Osteoblast (primary cell): ENCODE measurements at regions not wholly inside any gene's neighbourhood (a gene's known extent, or its start where the extent isn't known, plus 50 kb on each side); places are given as distances from the start of the nearest gene placed in this dataset.
"Not testable (repeated sequence)": the region's sequence is repeated elsewhere in the genome, so short reads cannot be mapped to it uniquely, and the experiment has no call there.

ENCODE experiments used
- DNase-seq: peaks from one replicate; pipeline ENCODE4 v3.0.0; 2011; ENCODE audit warnings: low spot score, mixed read lengths; ENCODE audit not compliant: insufficient read length; ENCODE audit errors: missing footprints
- H2AFZ ChIP-seq: 2 replicates; pipeline ENCODE4 v1.6.0; 2011; ENCODE audit warnings: mild to moderate bottlenecking, low read length
- H3K27ac ChIP-seq: 2 replicates; pipeline ENCODE4 v1.5.1; 2011; ENCODE audit warnings: mild to moderate bottlenecking, low read depth, low read length, moderate library complexity
- H3K27me3 ChIP-seq: 2 replicates; pipeline ENCODE4 v1.6.0; 2012; ENCODE audit warnings: mild to moderate bottlenecking, control low read depth, inconsistent platforms, low read length, moderate library complexity; ENCODE audit not compliant: insufficient read depth
- H3K36me3 ChIP-seq: 2 replicates; pipeline ENCODE4 v1.5.1; 2011; ENCODE audit warnings: mild to moderate bottlenecking, low read length, control low read depth, moderate library complexity; ENCODE audit not compliant: insufficient read depth
- H3K4me1 ChIP-seq: 2 replicates; pipeline ENCODE4 v1.5.1; 2011; ENCODE audit warnings: mild to moderate bottlenecking, low read length, control low read depth, moderate library complexity; ENCODE audit not compliant: insufficient read depth
- H3K4me2 ChIP-seq: 2 replicates; pipeline ENCODE4 v1.6.0; 2011; ENCODE audit warnings: mild to moderate bottlenecking, low read length; ENCODE audit not compliant: insufficient read depth
- H3K4me3 ChIP-seq: fragments of 200-600 bp; sonication (generic); 3 replicates; pipeline ENCODE4 v1.5.1; 2012; ENCODE audit warnings: mild to moderate bottlenecking, low read length, inconsistent platforms; ENCODE audit not compliant: insufficient read depth
- H3K79me2 ChIP-seq: 2 replicates; pipeline ENCODE4 v1.6.0; 2012; ENCODE audit warnings: mild to moderate bottlenecking, low read length, control low read depth, inconsistent platforms; ENCODE audit not compliant: insufficient read depth
- H3K9me3 ChIP-seq: 2 replicates; pipeline ENCODE4 v1.5.1; 2011; ENCODE audit warnings: low read depth, low read length, control low read depth
- H4K20me1 ChIP-seq: 2 replicates; pipeline ENCODE4 v1.6.0; 2012; ENCODE audit warnings: mild to moderate bottlenecking, low read length, control low read depth; ENCODE audit not compliant: insufficient read depth
- CTCF ChIP-seq: IDR thresholded peaks from 2 replicates; pipeline ENCODE4 v1.5.1; 2011; ENCODE audit warnings: mild to moderate bottlenecking, low read depth, low read length, moderate library complexity; ENCODE audit errors: extremely low read depth

- H3K27me3 ChIP-seq = no peaks in the 10 kb centered on the region
- H4K20me1 ChIP-seq = no peaks in the 10 kb centered on the region
- H3K79me2 ChIP-seq = no peaks in the 10 kb centered on the region
- peak overlapping the region; percentile 78 for H2AFZ ChIP-seq
- no peak overlapping the region for H3K4me3 ChIP-seq
- TF ChIP-seq CTCF = no peak
- peak overlapping the region; percentile 92 for H3K27ac ChIP-seq
- peak overlapping the region; percentile 26 for H3K4me2 ChIP-seq
- no peaks in the 10 kb centered on the region for H3K9me3 ChIP-seq
- H3K4me1 ChIP-seq = peaks cover 43% of the 10 kb centered on the region
- no peaks in the 10 kb centered on the region for H3K36me3 ChIP-seq
- DNase-seq = peak; percentile 85
Measured at GRCh38 chr5:17129093-17129849, 88.2 kb upstream of the BASP1 start.

GRCh38 chr5:17130302-17130701 is 87.1 kb upstream of the BASP1 start:
- not testable (repeated sequence) for DNase-seq
- H3K4me1 ChIP-seq = peaks cover 36% of the 10 kb centered on the region

GRCh38 chr5:17132444-17133083 is 84.9 kb upstream of the BASP1 start:
- Histone ChIP-seq H3K4me1 (peaks cover 29% of the 10 kb centered on the region), H3K4me3 (no peak overlapping the region), H3K79me2 (no peaks in the 10 kb centered on the region), H2AFZ (peak overlapping the region; percentile 69), H3K36me3 (no peaks in the 10 kb centered on the region), H3K27me3 (no peaks in the 10 kb centered on the region), H4K20me1 (no peaks in the 10 kb centered on the region), H3K9me3 (no peaks in the 10 kb centered on the region), H3K4me2 (no peak overlapping the region), H3K27ac (no peak overlapping the region)
- peak; percentile 62 for TF ChIP-seq CTCF
- peak; percentile 87 for DNase-seq

More at GRCh38 chr5:17130302-17130701, 87.1 kb upstream of the BASP1 start:
- H3K4me3 ChIP-seq, H3K79me2 ChIP-seq, H3K4me2 ChIP-seq, H4K20me1 ChIP-seq, H3K27me3 ChIP-seq, H3K9me3 ChIP-seq, H3K36me3 ChIP-seq, H2AFZ ChIP-seq: not testable (repeated sequence)
- peak overlapping the region; percentile 92 for H3K27ac ChIP-seq

- Histone ChIP-seq H2AFZ (no peak overlapping the region), H3K79me2 (no peaks in the 10 kb centered on the region), H3K4me1 (peaks cover 6% of the 10 kb centered on the region), H4K20me1 (no peaks in the 10 kb centered on the region), H3K4me2 (no peak overlapping the region), H3K9me3 (no peaks in the 10 kb centered on the region), H3K27me3 (no peaks in the 10 kb centered on the region), H3K36me3 (no peaks in the 10 kb centered on the region), H3K27ac (no peak overlapping the region), H3K4me3 (no peak overlapping the region)
- no peak for DNase-seq
- TF ChIP-seq CTCF = no peak
Measured at GRCh38 chr5:17135050-17135449, 82.4 kb upstream of the BASP1 start.
